Stimulated activated CD8-positive, alpha-beta memory T cell treated with anti-CD3 and anti-CD28 coated beads, Interleukin-7, amount 100 ng/mL, for 48 hours (primary cell): ENCODE measurements at regions not wholly inside any gene's neighbourhood (a gene's known extent, or its start where the extent isn't known, plus 50 kb on each side); places are given as distances from the start of the nearest gene placed in this dataset.

ENCODE experiments used
- DNase-seq, 2 donors: peaks; one replicate each; pipeline ENCODE4 v3.0.0-alpha.2; 2020; ENCODE audit warnings: low read depth in 1 of 2; ENCODE audit errors: extremely low read depth in 1 of 2

GRCh38 chr10:120982507-120982906 lies 131.3 kb downstream of the WDR11 start:
- no peak for DNase-seq

GRCh38 chr10:120983721-120984120 lies 132.6 kb downstream of the WDR11 start:
- DNase-seq, result no peak

GRCh38 chr10:120984221-120984620 lies 133.1 kb downstream of the WDR11 start:
- no peak for DNase-seq

- no peak for DNase-seq
Observed at GRCh38 chr10:120987359-120987758, 136.2 kb downstream of the WDR11 start.

- DNase-seq, result no peak
Observed at GRCh38 chr10:120988751-120989150, 137.6 kb downstream of the WDR11 start.

GRCh38 chr10:120989279-120989678 lies 138.1 kb downstream of the WDR11 start:
- DNase-seq, result no peak

GRCh38 chr10:120989996-120990598 lies 138.9 kb downstream of the WDR11 start:
- DNase-seq, result no peak

- DNase-seq, result no peak
Observed at GRCh38 chr10:120990831-120991230, 139.7 kb downstream of the WDR11 start.

- no peak for DNase-seq
Observed at GRCh38 chr10:120993089-120993488, 141.9 kb downstream of the WDR11 start.

- DNase-seq, result no peak
Observed at GRCh38 chr10:120995768-120996167, 144.6 kb downstream of the WDR11 start.

- no peak for DNase-seq
Observed at GRCh38 chr10:120996456-120997034, 145.4 kb downstream of the WDR11 start.

GRCh38 chr10:120997313-120997712 lies 146.2 kb downstream of the WDR11 start:
- DNase-seq, result no peak

GRCh38 chr10:120997756-120998155 lies 146.6 kb downstream of the WDR11 start:
- no peak for DNase-seq

GRCh38 chr10:120998251-120998650 lies 147.1 kb downstream of the WDR11 start:
- DNase-seq, result no peak

- DNase-seq, result no peak
Observed at GRCh38 chr10:120998782-120999285, 147.7 kb downstream of the WDR11 start.

GRCh38 chr10:120999868-121000267 lies 148.7 kb downstream of the WDR11 start:
- no peak for DNase-seq

GRCh38 chr10:121002586-121003205 lies 151.5 kb downstream of the WDR11 start:
- no peak for DNase-seq

- no peak for DNase-seq
Observed at GRCh38 chr10:121005948-121006587, 154.9 kb downstream of the WDR11 start.

- DNase-seq, result no peak
Observed at GRCh38 chr10:121007264-121007663, 156.1 kb downstream of the WDR11 start.

- DNase-seq, result no peak
Observed at GRCh38 chr10:121015916-121016315, 164.8 kb downstream of the WDR11 start.

- DNase-seq, result no peak
Observed at GRCh38 chr10:121024905-121025584, 173.9 kb downstream of the WDR11 start.
